ENCODE measurements at regions not wholly inside any gene's neighbourhood (a gene's known extent, or its start where the extent isn't known, plus 50 kb on each side); places are given as distances from the start of the nearest gene placed in this dataset.

DNA sequence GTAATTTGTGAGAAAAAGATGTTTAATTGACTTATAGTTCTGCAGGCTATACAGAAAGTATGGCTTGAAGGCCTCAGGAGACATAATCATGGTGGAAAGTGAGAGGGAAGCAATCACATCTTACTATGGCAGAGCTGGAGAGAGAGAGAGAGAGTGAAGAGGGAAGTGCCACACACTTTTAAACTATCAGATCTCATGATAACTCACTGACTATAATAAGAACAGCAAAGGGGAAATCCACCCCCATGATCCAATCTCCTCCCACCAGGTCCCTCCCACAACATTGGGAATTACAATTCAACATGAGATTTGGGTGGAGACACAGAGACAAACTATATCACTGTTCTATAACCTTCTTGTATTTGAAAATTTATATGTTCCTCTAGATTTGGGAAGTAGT is 117.2 kb upstream of the BMP5 start:
- Histone ChIP-seq H3K27me3 (ENCODE audit: insufficient read depth, poor library complexity, severe bottlenecking) (no peaks in the 10 kb centered on the region), H3K27ac (replicated peaks) (no peak overlapping the region), H3K4me3 (replicated peaks; ENCODE audit: insufficient read depth, low read length) (no peak overlapping the region)
- DNase-seq (ENCODE audit: low read depth in 1 of 2, low spot score in 1 of 2): no peak
- TF ChIP-seq, protein P1, sequence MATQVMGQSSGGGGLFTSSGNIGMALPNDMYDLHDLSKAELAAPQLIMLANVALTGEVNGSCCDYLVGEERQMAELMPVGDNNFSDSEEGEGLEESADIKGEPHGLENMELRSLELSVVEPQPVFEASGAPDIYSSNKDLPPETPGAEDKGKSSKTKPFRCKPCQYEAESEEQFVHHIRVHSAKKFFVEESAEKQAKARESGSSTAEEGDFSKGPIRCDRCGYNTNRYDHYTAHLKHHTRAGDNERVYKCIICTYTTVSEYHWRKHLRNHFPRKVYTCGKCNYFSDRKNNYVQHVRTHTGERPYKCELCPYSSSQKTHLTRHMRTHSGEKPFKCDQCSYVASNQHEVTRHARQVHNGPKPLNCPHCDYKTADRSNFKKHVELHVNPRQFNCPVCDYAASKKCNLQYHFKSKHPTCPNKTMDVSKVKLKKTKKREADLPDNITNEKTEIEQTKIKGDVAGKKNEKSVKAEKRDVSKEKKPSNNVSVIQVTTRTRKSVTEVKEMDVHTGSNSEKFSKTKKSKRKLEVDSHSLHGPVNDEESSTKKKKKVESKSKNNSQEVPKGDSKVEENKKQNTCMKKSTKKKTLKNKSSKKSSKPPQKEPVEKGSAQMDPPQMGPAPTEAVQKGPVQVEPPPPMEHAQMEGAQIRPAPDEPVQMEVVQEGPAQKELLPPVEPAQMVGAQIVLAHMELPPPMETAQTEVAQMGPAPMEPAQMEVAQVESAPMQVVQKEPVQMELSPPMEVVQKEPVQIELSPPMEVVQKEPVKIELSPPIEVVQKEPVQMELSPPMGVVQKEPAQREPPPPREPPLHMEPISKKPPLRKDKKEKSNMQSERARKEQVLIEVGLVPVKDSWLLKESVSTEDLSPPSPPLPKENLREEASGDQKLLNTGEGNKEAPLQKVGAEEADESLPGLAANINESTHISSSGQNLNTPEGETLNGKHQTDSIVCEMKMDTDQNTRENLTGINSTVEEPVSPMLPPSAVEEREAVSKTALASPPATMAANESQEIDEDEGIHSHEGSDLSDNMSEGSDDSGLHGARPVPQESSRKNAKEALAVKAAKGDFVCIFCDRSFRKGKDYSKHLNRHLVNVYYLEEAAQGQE (IDR thresholded peaks at IDR 0.05; ENCODE audit: insufficient replicate concordance, low read depth): no peak
- TF ChIP-seq, protein P2, sequence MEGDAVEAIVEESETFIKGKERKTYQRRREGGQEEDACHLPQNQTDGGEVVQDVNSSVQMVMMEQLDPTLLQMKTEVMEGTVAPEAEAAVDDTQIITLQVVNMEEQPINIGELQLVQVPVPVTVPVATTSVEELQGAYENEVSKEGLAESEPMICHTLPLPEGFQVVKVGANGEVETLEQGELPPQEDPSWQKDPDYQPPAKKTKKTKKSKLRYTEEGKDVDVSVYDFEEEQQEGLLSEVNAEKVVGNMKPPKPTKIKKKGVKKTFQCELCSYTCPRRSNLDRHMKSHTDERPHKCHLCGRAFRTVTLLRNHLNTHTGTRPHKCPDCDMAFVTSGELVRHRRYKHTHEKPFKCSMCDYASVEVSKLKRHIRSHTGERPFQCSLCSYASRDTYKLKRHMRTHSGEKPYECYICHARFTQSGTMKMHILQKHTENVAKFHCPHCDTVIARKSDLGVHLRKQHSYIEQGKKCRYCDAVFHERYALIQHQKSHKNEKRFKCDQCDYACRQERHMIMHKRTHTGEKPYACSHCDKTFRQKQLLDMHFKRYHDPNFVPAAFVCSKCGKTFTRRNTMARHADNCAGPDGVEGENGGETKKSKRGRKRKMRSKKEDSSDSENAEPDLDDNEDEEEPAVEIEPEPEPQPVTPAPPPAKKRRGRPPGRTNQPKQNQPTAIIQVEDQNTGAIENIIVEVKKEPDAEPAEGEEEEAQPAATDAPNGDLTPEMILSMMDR (IDR thresholded peaks at IDR 0.05; ENCODE audit: insufficient read depth, low read length): no peak
- no peak for TF ChIP-seq GABPA (IDR thresholded peaks at IDR 0.05; ENCODE audit: low read depth)
- TF ChIP-seq POLR2AphosphoS5 (IDR thresholded peaks at IDR 0.05; ENCODE audit: low read depth): no peak
- no peak for TF ChIP-seq SPI1 (IDR thresholded peaks at IDR 0.05; ENCODE audit: borderline replicate concordance, low read depth)

DNA sequence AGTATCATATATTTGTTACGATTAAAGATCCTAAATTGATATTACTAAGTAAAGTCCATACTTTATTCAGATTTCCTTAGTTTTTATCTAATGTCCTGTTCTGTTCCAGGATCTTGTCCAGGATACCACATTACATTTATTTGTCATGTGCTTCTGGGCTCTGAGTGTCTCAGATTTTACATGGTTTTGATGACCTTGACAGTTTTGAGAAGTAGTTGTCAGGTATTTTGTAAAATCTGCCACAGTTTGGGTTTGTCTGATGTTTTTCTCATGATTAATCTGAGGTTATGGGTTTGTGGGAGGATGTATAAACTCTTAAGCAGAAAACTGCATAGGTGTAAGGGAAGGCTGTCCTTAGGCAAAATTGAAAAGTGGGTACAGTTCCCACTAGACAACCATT is 109.9 kb upstream of the BMP5 start:
- no peaks in the 10 kb centered on the region for H3K27me3 ChIP-seq (ENCODE audit: insufficient read depth, poor library complexity, severe bottlenecking)
- no peak overlapping the region for H3K4me3 ChIP-seq (replicated peaks; ENCODE audit: insufficient read depth, low read length)
- TF ChIP-seq POLR2AphosphoS5 (IDR thresholded peaks at IDR 0.05; ENCODE audit: low read depth) (no peak), SPI1 (IDR thresholded peaks at IDR 0.05; ENCODE audit: borderline replicate concordance, low read depth) (no peak), GABPA (IDR thresholded peaks at IDR 0.05; ENCODE audit: low read depth) (no peak)
- TF ChIP-seq, protein P1 (IDR thresholded peaks at IDR 0.05; ENCODE audit: insufficient replicate concordance, low read depth): no peak
- TF ChIP-seq, protein P2 (IDR thresholded peaks at IDR 0.05; ENCODE audit: insufficient read depth, low read length): no peak
- DNase-seq (ENCODE audit: low read depth in 1 of 2, low spot score in 1 of 2): no peak
- no peak overlapping the region for H3K27ac ChIP-seq (replicated peaks)

DNA sequence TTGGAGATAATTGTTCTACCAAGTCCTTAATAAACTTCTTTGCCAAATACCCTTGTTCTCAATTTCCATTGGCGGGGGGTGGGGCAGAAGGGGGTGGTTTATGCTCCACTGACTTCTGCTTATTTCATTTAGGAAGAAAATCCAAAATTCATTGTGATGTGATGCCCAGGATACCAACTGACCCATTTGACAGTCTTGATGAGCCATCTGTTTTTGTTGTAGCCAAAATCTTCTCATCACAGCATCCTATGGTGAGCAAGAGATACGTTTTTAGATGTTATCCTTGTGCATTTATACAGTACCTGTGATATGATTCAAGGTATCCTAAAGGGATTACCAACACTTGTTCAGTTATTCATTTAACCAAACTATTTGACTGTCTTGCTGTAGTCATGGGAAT is 108.5 kb upstream of the BMP5 start:
- Histone ChIP-seq H3K4me3 (replicated peaks; ENCODE audit: insufficient read depth, low read length) (no peak overlapping the region), H3K27me3 (ENCODE audit: insufficient read depth, poor library complexity, severe bottlenecking) (no peaks in the 10 kb centered on the region), H3K27ac (replicated peaks) (no peak overlapping the region)
- no peak for DNase-seq (ENCODE audit: low read depth in 1 of 2, low spot score in 1 of 2)
- TF ChIP-seq POLR2AphosphoS5 (IDR thresholded peaks at IDR 0.05; ENCODE audit: low read depth) (no peak), SPI1 (IDR thresholded peaks at IDR 0.05; ENCODE audit: borderline replicate concordance, low read depth) (no peak)
- TF ChIP-seq, protein P1 (IDR thresholded peaks at IDR 0.05; ENCODE audit: insufficient replicate concordance, low read depth): no peak

Data from HL-60 (cell line).